GM18520 (cell line): ENCODE measurements at regions not wholly inside any gene's neighbourhood (a gene's known extent, or its start where the extent isn't known, plus 50 kb on each side); places are given as distances from the start of the nearest gene placed in this dataset.

Experiments used
- ATAC-seq: cut with Tn5 transposase; IDR thresholded peaks from one replicate; pipeline ENCODE4 v1.9.1; 2021; ENCODE audit not compliant: unreplicated experiment

DNA sequence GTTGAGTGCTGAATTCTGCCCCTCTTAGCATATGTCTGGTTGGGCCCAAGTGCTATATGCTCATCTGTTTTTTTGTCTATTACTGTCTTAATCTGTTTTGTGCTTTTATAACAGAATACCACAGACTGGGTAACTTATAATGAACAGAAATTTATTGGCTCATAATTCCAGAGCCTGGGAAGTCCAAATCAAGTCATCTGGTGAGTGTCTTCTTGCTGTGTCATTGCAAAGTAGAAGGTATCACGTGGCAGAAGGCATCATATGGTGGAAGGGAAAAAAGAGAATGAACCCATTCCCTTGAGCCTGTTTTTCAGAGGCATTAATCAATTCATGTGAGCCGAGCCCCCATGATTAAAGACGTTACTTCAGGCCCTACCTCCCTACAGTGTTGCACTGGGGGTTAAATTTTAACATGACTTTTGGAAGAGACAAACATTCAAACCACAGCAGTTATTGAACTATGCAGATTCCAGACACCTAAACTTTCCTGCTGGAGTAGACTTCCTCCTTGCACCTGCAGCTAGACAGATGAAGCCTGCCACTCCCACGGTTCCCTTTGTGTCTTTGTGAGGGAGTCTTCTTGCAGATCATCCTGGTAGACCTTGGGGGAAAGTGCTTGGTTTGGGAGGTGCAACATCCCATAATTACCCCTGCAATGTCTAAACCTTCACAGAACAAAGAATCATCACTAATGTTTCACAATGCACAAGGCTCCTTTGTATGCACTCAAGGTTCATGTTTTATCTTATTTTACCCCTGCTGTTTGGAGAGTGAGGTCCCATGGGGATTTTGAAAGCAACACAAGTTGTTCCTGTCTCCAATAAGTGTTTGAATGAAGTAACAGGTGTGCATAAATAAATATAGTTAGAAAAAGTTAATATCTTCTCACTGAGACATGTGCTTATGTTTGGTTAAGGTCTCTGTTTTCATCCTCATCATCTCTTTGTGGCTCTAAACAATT is 64.7 kb upstream of the XCR1 start:
- ATAC-seq: no peak

DNA sequence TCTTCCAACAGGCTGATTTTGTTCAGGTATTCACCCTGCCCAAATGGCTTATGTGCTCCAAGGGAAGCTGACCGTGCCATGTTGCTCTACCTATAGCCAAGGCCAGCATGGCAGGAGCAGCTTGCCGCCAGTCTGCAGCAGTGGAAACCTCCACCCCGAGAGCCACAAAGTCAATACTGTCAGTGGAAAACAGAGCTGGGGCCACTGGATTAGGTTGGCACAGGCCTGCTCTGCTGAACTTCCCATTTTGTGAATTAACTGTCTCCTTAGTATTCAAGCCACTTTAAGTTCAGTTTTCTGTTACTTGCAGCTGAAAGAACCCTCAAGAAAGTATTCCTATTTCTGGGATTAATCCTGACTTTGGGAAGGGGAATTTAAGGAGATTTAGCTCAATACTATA is 63.8 kb upstream of the XCR1 start:
- no peak for ATAC-seq

GRCh38 chr3:46090161-46090591 is 62.9 kb upstream of the XCR1 start:
- peak; percentile 31 for ATAC-seq

GRCh38 chr3:46089237-46090011 is 62.1 kb upstream of the XCR1 start:
- ATAC-seq: peak; percentile 48

- ATAC-seq: no peak
Observed at GRCh38 chr3:46087871-46088270, 60.6 kb upstream of the XCR1 start.

GRCh38 chr3:46086986-46087385 is 59.7 kb upstream of the XCR1 start:
- no peak for ATAC-seq

DNA sequence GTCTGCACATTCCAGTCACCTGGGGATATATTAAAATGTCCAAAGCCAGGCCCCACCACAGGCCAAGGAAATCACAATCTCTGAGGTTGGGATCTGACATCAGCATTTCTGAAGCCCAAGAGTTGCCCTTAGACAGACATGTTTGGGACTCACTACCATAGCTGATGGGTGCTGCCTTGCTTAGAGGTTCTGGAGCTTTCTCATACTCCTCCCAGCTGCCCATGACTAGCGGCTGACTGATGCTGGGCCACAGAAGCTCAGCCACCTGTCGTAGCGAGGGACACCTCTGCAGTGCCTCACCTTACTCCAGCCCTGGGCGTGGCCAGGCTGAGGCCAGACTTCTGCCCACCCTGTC is 58.8 kb upstream of the XCR1 start:
- ATAC-seq: no peak

DNA sequence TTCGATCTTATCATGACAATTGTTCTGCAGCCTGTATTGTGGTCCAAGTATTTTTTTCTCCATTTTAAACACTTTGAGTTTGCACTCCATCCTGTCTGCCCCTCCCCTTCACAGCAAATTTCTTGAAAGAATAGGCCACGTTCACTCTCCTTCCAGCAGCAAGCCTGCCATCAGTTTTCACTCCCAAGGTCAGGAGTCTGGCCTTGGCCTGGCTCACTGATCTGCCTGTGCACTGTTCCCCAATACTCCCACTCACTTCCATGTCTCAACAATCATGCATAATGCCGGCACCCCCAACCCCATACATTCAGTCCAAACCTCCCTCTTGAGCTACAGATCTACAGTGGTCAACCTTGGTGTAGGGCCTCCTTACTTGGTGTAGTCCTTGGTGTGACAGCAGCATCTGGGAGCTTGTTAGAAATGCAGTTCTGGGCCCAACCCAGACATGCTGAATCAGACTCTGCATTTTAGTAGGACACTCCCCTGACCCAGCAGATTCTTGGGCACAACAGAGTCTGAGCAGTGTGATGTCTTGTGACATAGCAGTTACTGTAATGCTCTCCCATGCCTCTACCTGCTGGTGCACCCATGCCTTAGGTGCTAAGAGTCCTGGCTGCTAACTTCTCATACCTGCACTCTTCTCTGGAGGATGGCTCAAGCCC is 58.3 kb upstream of the XCR1 start:
- no peak for ATAC-seq

DNA sequence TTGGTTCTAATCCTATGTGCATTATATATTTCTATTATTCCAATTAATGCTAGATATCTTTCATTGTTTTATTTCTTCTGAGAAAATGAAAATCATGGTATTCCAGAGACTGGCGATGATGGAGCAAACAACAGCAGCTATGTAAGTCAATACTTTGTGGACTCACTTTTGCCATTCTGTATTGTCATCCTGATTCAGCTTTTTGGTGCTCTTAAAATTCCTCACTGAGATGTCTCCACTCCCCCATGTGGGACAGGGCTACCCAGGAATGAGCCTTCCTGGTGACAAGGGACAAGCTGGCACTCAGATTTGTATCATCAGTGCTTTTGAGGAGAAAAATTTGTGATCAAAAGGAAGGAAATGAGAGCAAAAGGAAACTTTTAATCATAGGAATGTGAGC is 56.7 kb upstream of the XCR1 start:
- no peak for ATAC-seq

DNA sequence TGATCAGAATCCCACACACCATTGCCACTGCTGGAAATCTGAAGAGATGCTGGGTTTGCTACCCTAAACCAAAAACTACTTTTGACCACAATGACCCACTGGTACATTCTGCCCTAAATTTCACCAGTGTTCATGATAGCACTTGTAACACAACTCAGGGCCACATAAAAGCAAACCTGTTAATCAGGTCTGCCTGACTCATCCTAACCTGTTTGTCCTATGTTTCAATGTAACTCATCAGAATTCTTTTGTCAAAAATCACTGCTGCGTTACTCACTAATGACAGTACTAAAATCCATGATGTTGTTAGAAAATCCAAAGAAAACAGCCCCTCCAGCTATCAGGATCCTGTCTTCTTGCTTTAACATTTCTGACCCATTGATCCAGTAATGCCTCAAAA is 55.6 kb upstream of the XCR1 start:
- ATAC-seq: no peak

DNA sequence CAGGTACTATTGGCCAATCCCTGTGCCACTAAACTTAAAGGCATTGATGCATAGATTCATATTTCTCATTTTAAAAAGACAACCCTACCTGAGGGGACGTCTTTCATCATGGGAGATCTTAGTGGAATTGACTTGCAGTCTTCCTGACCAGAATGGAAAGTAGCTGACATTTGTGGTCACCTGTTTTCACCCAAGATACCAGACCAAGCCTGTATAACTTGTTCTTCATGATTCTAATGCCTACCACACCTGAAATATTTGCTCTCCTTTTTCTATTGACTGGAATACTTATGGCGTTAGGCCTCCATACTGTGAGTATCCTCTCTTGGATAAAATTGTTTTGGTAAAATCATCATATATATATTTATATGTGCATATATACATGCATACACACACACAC is 54.7 kb upstream of the XCR1 start:
- ATAC-seq: no peak

DNA sequence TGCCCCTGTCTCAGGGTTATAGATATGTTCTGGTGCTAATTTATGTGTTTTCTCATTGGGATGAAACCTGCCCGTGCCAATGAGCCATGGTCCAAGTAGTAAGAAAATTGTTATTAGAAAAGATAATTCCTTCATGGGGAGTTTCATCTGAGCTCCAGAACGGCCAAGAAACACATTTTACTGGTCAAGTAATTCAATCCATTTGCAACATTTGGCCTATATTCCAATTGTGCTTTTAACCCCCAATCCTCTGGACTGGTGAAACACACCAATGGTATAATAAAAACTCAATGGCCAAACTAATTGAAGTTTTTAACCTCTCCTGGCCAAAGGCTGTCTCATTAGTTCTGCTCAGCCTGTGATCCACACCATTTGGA is 53.7 kb upstream of the XCR1 start:
- no peak for ATAC-seq

GRCh38 chr3:46080124-46080968 is 53.1 kb upstream of the XCR1 start:
- ATAC-seq: no peak

GRCh38 chr3:46078712-46079400 is 51.6 kb upstream of the XCR1 start:
- ATAC-seq: peak; percentile 74
